ENCODE measurements at regions not wholly inside any gene's neighbourhood (a gene's known extent, or its start where the extent isn't known, plus 50 kb on each side); places are given as distances from the start of the nearest gene placed in this dataset.

- DNase-seq (ENCODE audit: low spot score) = no peak
- H3K4me3 ChIP-seq = no peak overlapping the region
- no peaks in the 10 kb centered on the region for H3K27me3 ChIP-seq (replicated peaks; ENCODE audit: insufficient read depth)
- TF ChIP-seq POLR2A (IDR thresholded peaks at IDR 0.05) (no peak), CTCF (IDR thresholded peaks at IDR 0.05) (no peak), POLR2AphosphoS5 (IDR thresholded peaks at IDR 0.05) (no peak)
- intact Hi-C loops (cut with DNase I) = no loop called here
- H3K9me3 ChIP-seq = no peaks in the 10 kb centered on the region
- H3K27ac ChIP-seq = no peak overlapping the region
- H3K36me3 ChIP-seq = no peaks in the 10 kb centered on the region
- 71% methylated on average over 2 of the region's 2 CpGs for WGBS
- H3K4me1 ChIP-seq (replicated peaks) = no peaks in the 10 kb centered on the region
Observed at GRCh38 chr1:217019475-217019874, 296.2 kb upstream of the ESRRG start.

GRCh38 chr1:217018648-217019047 lies 295.4 kb upstream of the ESRRG start:
- no peak for DNase-seq (ENCODE audit: low spot score)
- Histone ChIP-seq H3K27me3 (replicated peaks; ENCODE audit: insufficient read depth) (no peaks in the 10 kb centered on the region), H3K36me3 (no peaks in the 10 kb centered on the region), H3K4me1 (replicated peaks) (no peaks in the 10 kb centered on the region), H3K9me3 (no peaks in the 10 kb centered on the region), H3K4me3 (no peak overlapping the region), H3K27ac (no peak overlapping the region)
- no peak for TF ChIP-seq CTCF (IDR thresholded peaks at IDR 0.05)
- no peak for TF ChIP-seq POLR2AphosphoS5 (IDR thresholded peaks at IDR 0.05)
- TF ChIP-seq POLR2A (IDR thresholded peaks at IDR 0.05) = no peak
- WGBS = 87% methylated on average over 3 of the region's 3 CpGs
- intact Hi-C loops (cut with DNase I) = no loop called here

- H3K36me3 ChIP-seq = no peaks in the 10 kb centered on the region
- no peak overlapping the region for H3K27ac ChIP-seq
- H3K27me3 ChIP-seq (replicated peaks; ENCODE audit: insufficient read depth) = no peaks in the 10 kb centered on the region
- no peak for DNase-seq (ENCODE audit: low spot score)
- no peaks in the 10 kb centered on the region for H3K4me1 ChIP-seq (replicated peaks)
- no peak overlapping the region for H3K4me3 ChIP-seq
- TF ChIP-seq POLR2AphosphoS5 (IDR thresholded peaks at IDR 0.05) = no peak
- TF ChIP-seq POLR2A (IDR thresholded peaks at IDR 0.05) = no peak
- no peak for TF ChIP-seq CTCF (IDR thresholded peaks at IDR 0.05)
- intact Hi-C loops (cut with DNase I) = no loop called here
- H3K9me3 ChIP-seq = no peaks in the 10 kb centered on the region
Observed at GRCh38 chr1:217017165-217017564, 293.9 kb upstream of the ESRRG start.

- no peak overlapping the region for H3K4me3 ChIP-seq
- H3K27me3 ChIP-seq (replicated peaks; ENCODE audit: insufficient read depth) = no peaks in the 10 kb centered on the region
- DNase-seq (ENCODE audit: low spot score) = no peak
- TF ChIP-seq CTCF (IDR thresholded peaks at IDR 0.05) (no peak), POLR2AphosphoS5 (IDR thresholded peaks at IDR 0.05) (no peak), POLR2A (IDR thresholded peaks at IDR 0.05) (no peak)
- no peaks in the 10 kb centered on the region for H3K9me3 ChIP-seq
- intact Hi-C loops (cut with DNase I) = no loop called here
- no peaks in the 10 kb centered on the region for H3K4me1 ChIP-seq (replicated peaks)
- H3K36me3 ChIP-seq = no peaks in the 10 kb centered on the region
- H3K27ac ChIP-seq = no peak overlapping the region
Observed at GRCh38 chr1:217014066-217014465, 290.8 kb upstream of the ESRRG start.

- Histone ChIP-seq H3K4me3 (no peak overlapping the region), H3K9me3 (no peaks in the 10 kb centered on the region), H3K27ac (no peak overlapping the region), H3K4me1 (replicated peaks) (no peaks in the 10 kb centered on the region), H3K36me3 (no peaks in the 10 kb centered on the region), H3K27me3 (replicated peaks; ENCODE audit: insufficient read depth) (no peaks in the 10 kb centered on the region)
- TF ChIP-seq CTCF (IDR thresholded peaks at IDR 0.05) (no peak), POLR2AphosphoS5 (IDR thresholded peaks at IDR 0.05) (no peak), POLR2A (IDR thresholded peaks at IDR 0.05) (no peak)
- intact Hi-C loops (cut with DNase I) = no loop called here
- DNase-seq (ENCODE audit: low spot score) = no peak
Observed at GRCh38 chr1:217012659-217013058, 289.4 kb upstream of the ESRRG start.

Data from prostate gland (tissue), 2 donors.